Central memory CD8-positive, alpha-beta T cell (primary cell): ENCODE measurements at regions not wholly inside any gene's neighbourhood (a gene's known extent, or its start where the extent isn't known, plus 50 kb on each side); places are given as distances from the start of the nearest gene placed in this dataset.

Source experiments
- ATAC-seq: fragments of 150-1000 bp; cut with Tn5 transposase; replicated peaks from 2 replicates; pipeline ENCODE4 v1.10.0; 2022; ENCODE audit warnings: mild to moderate bottlenecking, moderate FRiP score, moderate number of reproducible peaks; ENCODE audit not compliant: poor library complexity, severe bottlenecking; ENCODE audit errors: extremely low read depth
- DNase-seq, 2 donors: peaks; one replicate each; pipeline ENCODE4 v3.0.0; 2021; ENCODE audit warnings: low spot score in 2 of 2
- H3K27ac Mint-ChIP-seq: one replicate; pipeline ENCODE4 v1.8.0; 2022; ENCODE audit warnings: low read depth, mild to moderate bottlenecking, moderate library complexity, mixed read lengths
- H3K27me3 Mint-ChIP-seq: one replicate; pipeline ENCODE4 v1.8.0; 2022; ENCODE audit warnings: mixed read lengths
- H3K36me3 Mint-ChIP-seq: one replicate; pipeline ENCODE4 v1.8.0; 2022; ENCODE audit warnings: mild to moderate bottlenecking, moderate library complexity, mixed read lengths; ENCODE audit not compliant: insufficient read depth
- H3K4me1 Mint-ChIP-seq: one replicate; pipeline ENCODE4 v1.8.0; 2022; ENCODE audit warnings: mixed read lengths
- H3K4me3 Mint-ChIP-seq: one replicate; pipeline ENCODE4 v1.8.0; 2022; ENCODE audit warnings: mild to moderate bottlenecking, moderate library complexity, mixed read lengths
- H3K9me3 Mint-ChIP-seq: one replicate; pipeline ENCODE4 v1.8.0; 2022; ENCODE audit warnings: mixed read lengths

GRCh38 chr6:134604014-134604676 is 286.2 kb upstream of the SGK1 start:
- Mint-ChIP-seq H3K4me1 (no peaks in the 10 kb centered on the region), H3K4me3 (no peak overlapping the region), H3K27ac (no peak overlapping the region), H3K36me3 (no peaks in the 10 kb centered on the region), H3K9me3 (no peaks in the 10 kb centered on the region), H3K27me3 (peaks cover 28% of the 10 kb centered on the region)
- no peak for ATAC-seq
- no peak for DNase-seq

DNA sequence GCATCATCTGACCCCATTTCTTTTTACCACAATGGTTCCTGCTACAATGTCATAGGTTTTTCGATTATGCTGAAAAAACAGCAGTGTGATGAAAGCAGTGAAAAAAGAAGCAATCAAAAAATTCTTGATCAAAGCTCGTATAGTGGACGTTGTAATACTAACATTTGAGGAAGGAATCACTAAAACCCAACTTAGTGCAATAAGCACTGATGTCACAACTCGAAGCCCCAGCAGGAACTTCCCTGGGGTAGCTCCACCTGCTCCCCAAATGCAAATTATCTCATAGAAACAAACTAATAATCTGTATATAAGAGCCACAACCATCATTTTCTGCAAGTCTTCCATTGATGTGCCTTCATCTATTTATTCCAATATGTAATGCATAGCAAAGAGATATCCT is 285.6 kb upstream of the SGK1 start:
- Mint-ChIP-seq H3K27ac (no peak overlapping the region), H3K36me3 (no peaks in the 10 kb centered on the region), H3K27me3 (peaks cover 28% of the 10 kb centered on the region), H3K4me3 (no peak overlapping the region), H3K9me3 (no peaks in the 10 kb centered on the region), H3K4me1 (no peaks in the 10 kb centered on the region)
- ATAC-seq (no peak), DNase-seq (no peak)

- Mint-ChIP-seq H3K27ac (no peak overlapping the region), H3K4me3 (no peak overlapping the region), H3K4me1 (no peaks in the 10 kb centered on the region), H3K36me3 (no peaks in the 10 kb centered on the region), H3K27me3 (peaks cover 28% of the 10 kb centered on the region), H3K9me3 (no peaks in the 10 kb centered on the region)
- DNase-seq (no peak), ATAC-seq (no peak)
Observed at GRCh38 chr6:134602123-134602522, 284.2 kb upstream of the SGK1 start.

DNA sequence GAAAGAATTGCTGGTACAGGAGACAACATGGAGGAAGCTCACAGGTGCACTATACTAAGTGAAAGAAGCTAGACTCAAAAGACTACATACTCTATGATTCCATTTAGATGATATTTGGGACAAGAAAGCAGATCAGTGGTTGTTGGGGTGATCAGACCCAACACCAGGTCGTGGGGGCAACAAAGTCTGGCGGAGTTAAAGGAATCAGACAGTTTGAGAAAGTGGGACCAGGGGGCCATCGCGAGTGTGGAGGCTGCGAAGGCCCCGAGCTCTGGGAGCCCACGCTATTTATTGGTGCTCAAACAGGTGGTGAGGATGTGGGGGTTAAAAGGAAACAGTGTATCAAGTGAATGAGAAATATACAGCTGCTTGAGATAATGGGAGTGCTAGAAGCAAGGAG is 282.8 kb upstream of the SGK1 start:
- DNase-seq, result no peak
- H3K4me1 Mint-ChIP-seq, result no peaks in the 10 kb centered on the region
- no peaks in the 10 kb centered on the region for H3K9me3 Mint-ChIP-seq
- peaks cover 28% of the 10 kb centered on the region for H3K27me3 Mint-ChIP-seq
- no peak overlapping the region for H3K4me3 Mint-ChIP-seq
- no peak for ATAC-seq
- H3K27ac Mint-ChIP-seq, result no peak overlapping the region
- no peaks in the 10 kb centered on the region for H3K36me3 Mint-ChIP-seq

GRCh38 chr6:134599079-134599478 is 281.2 kb upstream of the SGK1 start:
- DNase-seq (no peak), ATAC-seq (no peak)
- Mint-ChIP-seq H3K27ac (no peak overlapping the region), H3K9me3 (no peaks in the 10 kb centered on the region), H3K4me1 (peaks cover 6% of the 10 kb centered on the region), H3K27me3 (peaks cover 17% of the 10 kb centered on the region), H3K36me3 (no peaks in the 10 kb centered on the region), H3K4me3 (no peak overlapping the region)

- Mint-ChIP-seq H3K4me1 (peaks cover 6% of the 10 kb centered on the region), H3K9me3 (no peaks in the 10 kb centered on the region), H3K27ac (no peak overlapping the region), H3K27me3 (no peaks in the 10 kb centered on the region), H3K36me3 (no peaks in the 10 kb centered on the region), H3K4me3 (no peak overlapping the region)
- no peak for DNase-seq
- no peak for ATAC-seq
Observed at GRCh38 chr6:134596191-134596590, 278.3 kb upstream of the SGK1 start.

- Mint-ChIP-seq H3K27ac (no peak overlapping the region), H3K27me3 (no peaks in the 10 kb centered on the region), H3K9me3 (no peaks in the 10 kb centered on the region), H3K4me3 (no peak overlapping the region), H3K4me1 (peaks cover 6% of the 10 kb centered on the region), H3K36me3 (no peaks in the 10 kb centered on the region)
- DNase-seq (no peak), ATAC-seq (no peak)
Observed at GRCh38 chr6:134594881-134595280, 277.0 kb upstream of the SGK1 start.

GRCh38 chr6:134593887-134594286 is 276.0 kb upstream of the SGK1 start:
- Mint-ChIP-seq H3K36me3 (no peaks in the 10 kb centered on the region), H3K27me3 (no peaks in the 10 kb centered on the region), H3K9me3 (no peaks in the 10 kb centered on the region), H3K4me3 (no peak overlapping the region), H3K4me1 (peaks cover 6% of the 10 kb centered on the region), H3K27ac (no peak overlapping the region)
- ATAC-seq (no peak), DNase-seq (no peak)

- Mint-ChIP-seq H3K4me3 (no peak overlapping the region), H3K36me3 (no peaks in the 10 kb centered on the region), H3K27me3 (no peaks in the 10 kb centered on the region), H3K9me3 (no peaks in the 10 kb centered on the region), H3K4me1 (peaks cover 6% of the 10 kb centered on the region), H3K27ac (no peak overlapping the region)
- ATAC-seq, result no peak
- no peak for DNase-seq
Observed at GRCh38 chr6:134593442-134593841, 275.5 kb upstream of the SGK1 start.

DNA sequence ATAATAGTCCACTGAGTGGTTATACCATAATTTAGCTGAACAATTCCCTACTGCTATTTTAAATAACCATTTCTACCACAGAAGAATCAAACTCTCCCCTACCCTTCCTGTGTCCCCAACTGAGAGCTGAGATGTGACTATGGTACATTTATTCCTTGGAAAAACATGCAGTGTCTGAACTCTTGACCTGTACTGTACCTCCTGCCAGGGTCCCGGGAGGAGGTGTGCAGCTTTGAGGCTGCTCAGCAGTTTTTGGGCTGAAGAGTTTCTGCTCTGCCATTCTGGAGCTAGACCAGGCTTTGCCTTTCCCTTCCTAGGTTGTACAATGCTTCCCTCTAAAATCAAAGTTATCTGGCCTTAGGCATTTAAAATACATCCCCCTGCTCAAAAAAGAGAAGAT is 275.1 kb upstream of the SGK1 start:
- Mint-ChIP-seq H3K9me3 (no peaks in the 10 kb centered on the region), H3K27ac (no peak overlapping the region), H3K4me3 (no peak overlapping the region), H3K4me1 (peaks cover 6% of the 10 kb centered on the region), H3K36me3 (no peaks in the 10 kb centered on the region), H3K27me3 (no peaks in the 10 kb centered on the region)
- ATAC-seq, result no peak
- DNase-seq, result no peak

DNA sequence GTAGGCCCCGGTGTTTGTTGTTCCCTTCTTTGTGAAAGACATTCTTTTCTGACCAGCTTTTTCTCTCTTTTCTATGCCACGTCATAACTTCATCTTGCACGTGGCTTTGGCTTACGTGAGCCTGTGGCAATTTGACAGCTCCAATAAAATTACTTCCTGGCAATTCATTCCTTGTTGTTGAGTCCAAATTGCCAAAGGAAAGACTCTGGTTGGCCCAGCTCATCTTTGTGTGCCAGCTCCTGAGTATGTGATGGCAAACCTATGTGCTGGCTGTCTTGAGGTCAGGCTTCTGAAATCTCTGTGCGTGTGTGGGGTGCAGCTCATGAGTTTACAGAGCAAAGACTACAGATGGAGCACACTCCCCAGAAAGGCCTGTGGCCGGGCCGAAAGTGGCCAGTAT is 272.5 kb upstream of the SGK1 start:
- H3K36me3 Mint-ChIP-seq, result no peaks in the 10 kb centered on the region
- H3K27me3 Mint-ChIP-seq, result peaks cover 2% of the 10 kb centered on the region
- H3K27ac Mint-ChIP-seq, result no peak overlapping the region
- peaks cover 6% of the 10 kb centered on the region for H3K4me1 Mint-ChIP-seq
- H3K4me3 Mint-ChIP-seq, result no peak overlapping the region
- no peaks in the 10 kb centered on the region for H3K9me3 Mint-ChIP-seq
- ATAC-seq (no peak), DNase-seq (no peak)

DNA sequence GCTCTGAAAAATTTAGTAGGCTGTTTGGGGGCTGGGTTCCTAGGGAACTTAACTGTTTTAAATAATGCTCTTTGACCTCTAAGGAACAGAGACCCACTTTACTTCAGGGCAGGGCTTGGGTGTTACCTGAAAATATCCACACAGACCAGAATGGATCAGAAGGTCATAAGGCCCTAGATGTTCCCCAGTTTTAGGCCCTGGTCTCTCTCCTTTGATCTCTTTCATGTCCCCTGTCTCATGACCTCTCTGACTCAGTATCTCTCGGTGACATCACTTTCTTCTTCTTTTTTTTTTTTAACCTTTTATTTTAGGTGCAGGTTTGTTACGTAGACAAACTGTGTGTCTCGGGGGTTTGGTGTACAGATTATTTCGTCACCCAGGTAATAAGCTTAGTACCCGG is 272.1 kb upstream of the SGK1 start:
- H3K4me3 Mint-ChIP-seq, result no peak overlapping the region
- ATAC-seq, result no peak
- H3K4me1 Mint-ChIP-seq, result peaks cover 4% of the 10 kb centered on the region
- peaks cover 6% of the 10 kb centered on the region for H3K27me3 Mint-ChIP-seq
- no peak overlapping the region for H3K27ac Mint-ChIP-seq
- no peak for DNase-seq
- H3K9me3 Mint-ChIP-seq, result no peaks in the 10 kb centered on the region
- no peaks in the 10 kb centered on the region for H3K36me3 Mint-ChIP-seq

GRCh38 chr6:134589512-134589911 is 271.6 kb upstream of the SGK1 start:
- Mint-ChIP-seq H3K9me3 (no peaks in the 10 kb centered on the region), H3K4me3 (no peak overlapping the region), H3K27me3 (peaks cover 11% of the 10 kb centered on the region), H3K4me1 (no peaks in the 10 kb centered on the region), H3K27ac (no peak overlapping the region), H3K36me3 (no peaks in the 10 kb centered on the region)
- DNase-seq (no peak), ATAC-seq (no peak)

GRCh38 chr6:134588267-134588666 is 270.4 kb upstream of the SGK1 start:
- ATAC-seq, result no peak
- no peaks in the 10 kb centered on the region for H3K36me3 Mint-ChIP-seq
- no peak overlapping the region for H3K4me3 Mint-ChIP-seq
- no peaks in the 10 kb centered on the region for H3K9me3 Mint-ChIP-seq
- no peak overlapping the region for H3K27ac Mint-ChIP-seq
- DNase-seq, result no peak
- H3K4me1 Mint-ChIP-seq, result no peaks in the 10 kb centered on the region
- peaks cover 11% of the 10 kb centered on the region for H3K27me3 Mint-ChIP-seq
